Body of pancreas (tissue), 4 donors: ENCODE measurements at regions not wholly inside any gene's neighbourhood (a gene's known extent, or its start where the extent isn't known, plus 50 kb on each side); places are given as distances from the start of the nearest gene placed in this dataset.

Experiments used
- POLR2A ChIP-seq, 3 donors: fragments of 450-650 bp; IDR thresholded peaks; one replicate each; pipeline ENCODE4 v1.6.1; 2016; ENCODE audit warnings: antibody characterized with exemption in 3 of 3, mild to moderate bottlenecking in 2 of 3
- TF ChIP-seq, protein P1 (sequence below), 7 experiments: fragments of 450-650 bp in 4 of 7; fragments of 200-600 bp in 3 of 7; sonication (generic) in 3 of 7; IDR thresholded peaks; one replicate each; pipeline ENCODE4 v1.5.1; 2016 to 2019; ENCODE audit warnings: antibody characterized with exemption in 7 of 7

DNA sequence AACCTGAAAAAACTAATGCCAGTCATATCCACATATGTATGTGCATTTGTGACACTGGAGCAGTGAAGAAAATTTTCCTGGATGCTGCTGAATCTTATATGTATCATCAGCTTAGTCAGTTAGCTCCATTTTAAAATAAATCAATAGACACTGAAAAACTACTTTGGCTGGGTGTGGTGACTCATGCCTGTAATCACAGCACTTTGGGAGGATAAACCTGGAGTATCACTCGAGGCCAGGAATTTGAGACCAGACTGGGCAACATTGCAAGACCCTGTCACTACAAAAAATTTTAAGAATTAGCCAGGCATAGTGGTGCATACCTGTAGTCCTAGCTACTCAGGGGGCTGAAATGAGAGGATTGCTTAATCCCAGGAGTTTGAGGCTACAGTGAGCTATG, 511.0 kb upstream of the TLE4 start:
- TF ChIP-seq, protein P1, sequence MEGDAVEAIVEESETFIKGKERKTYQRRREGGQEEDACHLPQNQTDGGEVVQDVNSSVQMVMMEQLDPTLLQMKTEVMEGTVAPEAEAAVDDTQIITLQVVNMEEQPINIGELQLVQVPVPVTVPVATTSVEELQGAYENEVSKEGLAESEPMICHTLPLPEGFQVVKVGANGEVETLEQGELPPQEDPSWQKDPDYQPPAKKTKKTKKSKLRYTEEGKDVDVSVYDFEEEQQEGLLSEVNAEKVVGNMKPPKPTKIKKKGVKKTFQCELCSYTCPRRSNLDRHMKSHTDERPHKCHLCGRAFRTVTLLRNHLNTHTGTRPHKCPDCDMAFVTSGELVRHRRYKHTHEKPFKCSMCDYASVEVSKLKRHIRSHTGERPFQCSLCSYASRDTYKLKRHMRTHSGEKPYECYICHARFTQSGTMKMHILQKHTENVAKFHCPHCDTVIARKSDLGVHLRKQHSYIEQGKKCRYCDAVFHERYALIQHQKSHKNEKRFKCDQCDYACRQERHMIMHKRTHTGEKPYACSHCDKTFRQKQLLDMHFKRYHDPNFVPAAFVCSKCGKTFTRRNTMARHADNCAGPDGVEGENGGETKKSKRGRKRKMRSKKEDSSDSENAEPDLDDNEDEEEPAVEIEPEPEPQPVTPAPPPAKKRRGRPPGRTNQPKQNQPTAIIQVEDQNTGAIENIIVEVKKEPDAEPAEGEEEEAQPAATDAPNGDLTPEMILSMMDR (IDR thresholded peaks at IDR 0.05) = no peak
- TF ChIP-seq POLR2A (IDR thresholded peaks at IDR 0.05) = no peak
